ENCODE measurements at regions not wholly inside any gene's neighbourhood (a gene's known extent, or its start where the extent isn't known, plus 50 kb on each side); places are given as distances from the start of the nearest gene placed in this dataset.

- TF ChIP-seq ZNF274 (IDR thresholded peaks at IDR 0.05; ENCODE audit: borderline replicate concordance, extremely low read depth, low read length) = no peak
- no peak for TF ChIP-seq CTCF (IDR thresholded peaks at IDR 0.05; ENCODE audit: control extremely low read depth in 1 of 3, insufficient read depth in 1 of 3, low read depth in 1 of 3, low read length in 3 of 3)
- TF ChIP-seq EP300 (IDR thresholded peaks at IDR 0.05; ENCODE audit: borderline replicate concordance in 1 of 2, low read depth in 2 of 2, low read length in 2 of 2) = no peak
- no peak for TF ChIP-seq EZH2 (IDR thresholded peaks at IDR 0.05; ENCODE audit: low read depth, low read length, severe bottlenecking)
- TF ChIP-seq RAD21 (IDR thresholded peaks at IDR 0.05 in 1 of 2, conservative IDR thresholded peaks at IDR 0.05 in 1 of 2; ENCODE audit: low read depth in 2 of 2, low read length in 2 of 2) = no peak
- TF ChIP-seq ATF3 (IDR thresholded peaks at IDR 0.05; ENCODE audit: insufficient read depth, low read depth, low read length) = no peak
- no peak for TF ChIP-seq GTF2F1 (IDR thresholded peaks at IDR 0.05; ENCODE audit: borderline replicate concordance, low read depth, low read length)
- TF ChIP-seq POLR2A (IDR thresholded peaks at IDR 0.05; ENCODE audit: control extremely low read depth in 1 of 2, low read depth in 2 of 2, low read length in 2 of 2) = no peak
- TF ChIP-seq TAF1 (IDR thresholded peaks at IDR 0.05; ENCODE audit: low read depth, low read length) = no peak
- no peak for TF ChIP-seq RXRA (IDR thresholded peaks at IDR 0.05; ENCODE audit: insufficient read depth, low read depth, low read length)
- no peak for TF ChIP-seq CHD2 (IDR thresholded peaks at IDR 0.05; ENCODE audit: low read length)
- no peak for TF ChIP-seq TAF7 (optimal IDR thresholded peaks at IDR 0.05; ENCODE audit: borderline replicate concordance, low read depth, low read length)
Observed at GRCh38 chr5:3099526-3099925, 348.0 kb upstream of the IRX2 start.
